ENCODE measurements at regions not wholly inside any gene's neighbourhood (a gene's known extent, or its start where the extent isn't known, plus 50 kb on each side); places are given as distances from the start of the nearest gene placed in this dataset.
A peak's percentile ranks its signal among the peaks of the same experiment; 100 is the strongest.

DNA sequence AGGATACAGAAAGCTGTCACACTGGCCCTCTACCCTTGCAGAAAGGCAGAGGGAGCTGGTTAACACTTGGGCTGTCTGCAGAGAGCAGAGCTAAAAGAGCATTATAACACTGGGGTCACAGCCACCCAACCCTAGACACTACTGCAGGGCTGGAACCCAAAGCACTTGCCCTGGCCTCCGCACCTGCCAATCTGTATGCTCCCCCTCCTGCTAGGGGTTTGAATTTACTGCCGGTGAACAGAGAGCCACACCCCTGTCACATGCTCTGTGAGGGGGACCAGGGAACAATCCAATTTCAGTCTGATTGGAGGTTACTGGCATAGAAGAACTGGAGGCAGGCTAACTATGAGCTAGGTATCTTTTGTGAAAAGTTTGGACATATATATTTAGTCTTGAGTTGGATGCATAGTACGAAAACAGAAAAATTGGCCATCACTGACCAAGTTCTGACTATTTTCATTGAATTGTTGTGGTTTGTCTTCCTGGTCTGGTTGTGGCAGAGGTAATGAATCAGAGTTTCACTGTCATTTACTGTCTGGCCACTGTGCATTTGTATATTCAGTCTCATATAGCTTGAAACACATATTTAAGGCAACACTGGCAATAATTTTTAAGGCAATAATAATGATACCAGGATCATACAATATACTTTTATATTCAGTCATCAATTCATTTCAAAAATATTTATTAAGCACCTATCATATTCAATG, 504.3 kb upstream of the ATXN8OS start:
- Histone ChIP-seq H4K20me1 (ENCODE audit: low read depth, low read length) (no peaks in the 10 kb centered on the region), H3K9me2 (replicated peaks; ENCODE audit: insufficient read depth, low read length) (no peaks in the 10 kb centered on the region), H3K79me2 (ENCODE audit: insufficient read depth, low read length) (no peaks in the 10 kb centered on the region), H3K9me3 (ENCODE audit: insufficient read depth, low read length) (no peaks in the 10 kb centered on the region), H3K4me2 (ENCODE audit: low read depth, low read length, poor library complexity, severe bottlenecking) (no peak overlapping the region), H3K36me3 (ENCODE audit: low read length) (no peaks in the 10 kb centered on the region), H3K27me3 (ENCODE audit: low read length) (no peaks in the 10 kb centered on the region), H3F3A (ENCODE audit: insufficient read depth) (no peaks in the 10 kb centered on the region), H3K4me3 (ENCODE audit: insufficient read depth, low read length, poor library complexity, severe bottlenecking) (no peak overlapping the region), H3K9ac (ENCODE audit: low read length) (no peak overlapping the region), H2AFZ (ENCODE audit: low read depth, low read length, severe bottlenecking) (peak overlapping the region; percentile 51), H3K27ac (ENCODE audit: low read depth, low read length) (no peak overlapping the region)
- TF ChIP-seq, protein P1, sequence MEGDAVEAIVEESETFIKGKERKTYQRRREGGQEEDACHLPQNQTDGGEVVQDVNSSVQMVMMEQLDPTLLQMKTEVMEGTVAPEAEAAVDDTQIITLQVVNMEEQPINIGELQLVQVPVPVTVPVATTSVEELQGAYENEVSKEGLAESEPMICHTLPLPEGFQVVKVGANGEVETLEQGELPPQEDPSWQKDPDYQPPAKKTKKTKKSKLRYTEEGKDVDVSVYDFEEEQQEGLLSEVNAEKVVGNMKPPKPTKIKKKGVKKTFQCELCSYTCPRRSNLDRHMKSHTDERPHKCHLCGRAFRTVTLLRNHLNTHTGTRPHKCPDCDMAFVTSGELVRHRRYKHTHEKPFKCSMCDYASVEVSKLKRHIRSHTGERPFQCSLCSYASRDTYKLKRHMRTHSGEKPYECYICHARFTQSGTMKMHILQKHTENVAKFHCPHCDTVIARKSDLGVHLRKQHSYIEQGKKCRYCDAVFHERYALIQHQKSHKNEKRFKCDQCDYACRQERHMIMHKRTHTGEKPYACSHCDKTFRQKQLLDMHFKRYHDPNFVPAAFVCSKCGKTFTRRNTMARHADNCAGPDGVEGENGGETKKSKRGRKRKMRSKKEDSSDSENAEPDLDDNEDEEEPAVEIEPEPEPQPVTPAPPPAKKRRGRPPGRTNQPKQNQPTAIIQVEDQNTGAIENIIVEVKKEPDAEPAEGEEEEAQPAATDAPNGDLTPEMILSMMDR (IDR thresholded peaks at IDR 0.05; ENCODE audit: insufficient read depth, low read length, poor library complexity, severe bottlenecking), result no peak
- TF ChIP-seq EZH2phosphoT487 (conservative IDR thresholded peaks at IDR 0.05; ENCODE audit: low read length), result no peak

DNA sequence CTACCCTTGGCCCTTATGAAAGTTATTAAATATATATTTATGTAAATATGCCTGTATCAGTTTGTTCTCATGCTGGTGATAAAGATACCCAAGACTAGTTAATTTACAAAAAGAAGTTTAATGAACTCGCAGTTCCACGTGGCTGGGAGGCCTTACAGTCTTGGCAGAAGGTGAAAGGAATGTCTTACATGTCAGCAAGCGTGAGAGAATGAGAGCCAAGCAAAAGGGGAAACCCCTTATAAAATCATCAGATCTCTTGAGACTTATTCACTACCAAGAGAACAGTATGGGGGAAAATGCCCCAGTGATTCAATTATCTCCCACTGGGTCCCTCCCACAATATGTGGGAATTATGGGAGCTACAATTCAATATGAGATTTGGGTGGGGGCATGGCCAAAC, 506.0 kb upstream of the ATXN8OS start:
- Histone ChIP-seq H3K9me3 (ENCODE audit: insufficient read depth, low read length) (no peaks in the 10 kb centered on the region), H3K27me3 (ENCODE audit: low read length) (no peaks in the 10 kb centered on the region), H2AFZ (ENCODE audit: low read depth, low read length, severe bottlenecking) (no peak overlapping the region), H3K36me3 (ENCODE audit: low read length) (no peaks in the 10 kb centered on the region), H3K4me2 (ENCODE audit: low read depth, low read length, poor library complexity, severe bottlenecking) (no peak overlapping the region), H3K79me2 (ENCODE audit: insufficient read depth, low read length) (no peaks in the 10 kb centered on the region), H4K20me1 (ENCODE audit: low read depth, low read length) (no peaks in the 10 kb centered on the region), H3F3A (ENCODE audit: insufficient read depth) (no peaks in the 10 kb centered on the region), H3K9me2 (replicated peaks; ENCODE audit: insufficient read depth, low read length) (no peaks in the 10 kb centered on the region), H3K4me3 (ENCODE audit: insufficient read depth, low read length, poor library complexity, severe bottlenecking) (no peak overlapping the region), H3K27ac (ENCODE audit: low read depth, low read length) (no peak overlapping the region), H3K9ac (ENCODE audit: low read length) (no peak overlapping the region)
- TF ChIP-seq EZH2phosphoT487 (conservative IDR thresholded peaks at IDR 0.05; ENCODE audit: low read length), result no peak
- TF ChIP-seq, protein P1 (IDR thresholded peaks at IDR 0.05; ENCODE audit: insufficient read depth, low read length, poor library complexity, severe bottlenecking), result no peak

DNA sequence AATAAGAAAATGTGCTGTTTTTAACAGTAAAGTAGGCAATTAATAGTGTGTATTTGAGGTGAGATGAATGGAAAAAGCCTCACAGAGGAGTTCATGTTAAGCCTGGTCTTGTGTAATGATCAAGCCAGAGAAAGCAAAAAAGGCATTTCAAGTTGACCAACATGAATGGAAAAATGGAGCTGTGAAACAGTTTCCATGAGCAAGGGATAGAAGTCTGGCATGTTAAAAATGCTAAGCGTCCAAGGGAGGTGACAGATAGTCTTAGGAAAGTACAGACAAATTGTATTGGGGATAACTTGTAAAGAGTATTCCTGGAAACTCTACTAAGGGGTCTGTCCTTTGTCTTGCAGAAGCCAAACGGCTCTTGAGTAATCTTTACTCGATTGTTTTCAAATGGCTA, 506.8 kb upstream of the ATXN8OS start:
- H3K27me3 ChIP-seq (ENCODE audit: low read length), result no peaks in the 10 kb centered on the region

More for the DNA sequence above, 506.8 kb upstream of the ATXN8OS start:
- Histone ChIP-seq H3K9me2 (replicated peaks; ENCODE audit: insufficient read depth, low read length) (no peaks in the 10 kb centered on the region), H3K36me3 (ENCODE audit: low read length) (no peaks in the 10 kb centered on the region), H3K79me2 (ENCODE audit: insufficient read depth, low read length) (no peaks in the 10 kb centered on the region), H3F3A (ENCODE audit: insufficient read depth) (no peaks in the 10 kb centered on the region), H4K20me1 (ENCODE audit: low read depth, low read length) (no peaks in the 10 kb centered on the region), H3K9me3 (ENCODE audit: insufficient read depth, low read length) (no peaks in the 10 kb centered on the region), H3K9ac (ENCODE audit: low read length) (no peak overlapping the region), H2AFZ (ENCODE audit: low read depth, low read length, severe bottlenecking) (no peak overlapping the region), H3K4me2 (ENCODE audit: low read depth, low read length, poor library complexity, severe bottlenecking) (no peak overlapping the region), H3K4me3 (ENCODE audit: insufficient read depth, low read length, poor library complexity, severe bottlenecking) (no peak overlapping the region), H3K27ac (ENCODE audit: low read depth, low read length) (no peak overlapping the region)
- TF ChIP-seq, protein P1 (IDR thresholded peaks at IDR 0.05; ENCODE audit: insufficient read depth, low read length, poor library complexity, severe bottlenecking), result no peak
